Fibroblast of villous mesenchyme (primary cell): ENCODE measurements at regions not wholly inside any gene's neighbourhood (a gene's known extent, or its start where the extent isn't known, plus 50 kb on each side); places are given as distances from the start of the nearest gene placed in this dataset.

Source experiments
- DNase-seq: peaks from one replicate; pipeline ENCODE4 v3.0.0-alpha.2; 2010; ENCODE audit warnings: low read depth
- H3K4me3 ChIP-seq: 2 replicates; pipeline ENCODE4 v1.5.1; 2011; ENCODE audit warnings: low read depth, mild to moderate bottlenecking, low read length
- TF ChIP-seq, protein P1 (sequence below): IDR thresholded peaks from 2 replicates; pipeline ENCODE4 v1.5.1; 2012; ENCODE audit warnings: low read depth, mild to moderate bottlenecking, low read length; ENCODE audit not compliant: insufficient read depth

GRCh38 chr6:16961577-16961976 is 140.3 kb upstream of the STMND1 start:
- DNase-seq = no peak
- no peak overlapping the region for H3K4me3 ChIP-seq
- TF ChIP-seq, protein P1, sequence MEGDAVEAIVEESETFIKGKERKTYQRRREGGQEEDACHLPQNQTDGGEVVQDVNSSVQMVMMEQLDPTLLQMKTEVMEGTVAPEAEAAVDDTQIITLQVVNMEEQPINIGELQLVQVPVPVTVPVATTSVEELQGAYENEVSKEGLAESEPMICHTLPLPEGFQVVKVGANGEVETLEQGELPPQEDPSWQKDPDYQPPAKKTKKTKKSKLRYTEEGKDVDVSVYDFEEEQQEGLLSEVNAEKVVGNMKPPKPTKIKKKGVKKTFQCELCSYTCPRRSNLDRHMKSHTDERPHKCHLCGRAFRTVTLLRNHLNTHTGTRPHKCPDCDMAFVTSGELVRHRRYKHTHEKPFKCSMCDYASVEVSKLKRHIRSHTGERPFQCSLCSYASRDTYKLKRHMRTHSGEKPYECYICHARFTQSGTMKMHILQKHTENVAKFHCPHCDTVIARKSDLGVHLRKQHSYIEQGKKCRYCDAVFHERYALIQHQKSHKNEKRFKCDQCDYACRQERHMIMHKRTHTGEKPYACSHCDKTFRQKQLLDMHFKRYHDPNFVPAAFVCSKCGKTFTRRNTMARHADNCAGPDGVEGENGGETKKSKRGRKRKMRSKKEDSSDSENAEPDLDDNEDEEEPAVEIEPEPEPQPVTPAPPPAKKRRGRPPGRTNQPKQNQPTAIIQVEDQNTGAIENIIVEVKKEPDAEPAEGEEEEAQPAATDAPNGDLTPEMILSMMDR = no peak

DNA sequence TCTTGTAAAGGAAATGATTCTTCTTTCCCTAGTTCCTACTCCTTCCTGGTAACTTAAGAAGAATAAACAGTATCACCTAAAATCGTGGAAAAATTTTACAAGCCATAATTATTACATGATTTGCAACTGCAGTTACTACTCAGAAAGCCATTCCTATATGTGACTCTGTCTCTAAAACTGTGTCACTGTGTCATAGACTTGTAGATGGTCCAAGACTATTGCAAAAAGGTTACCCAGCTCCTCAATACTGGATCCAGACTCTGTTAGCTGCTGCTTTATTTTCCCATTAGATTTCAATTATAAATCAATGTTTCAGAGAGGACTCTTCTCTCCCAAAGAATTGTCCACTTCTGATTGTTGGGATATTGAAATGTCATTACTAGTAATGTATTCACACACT is 142.1 kb upstream of the STMND1 start:
- DNase-seq = no peak
- H3K4me3 ChIP-seq = no peak overlapping the region
- TF ChIP-seq, protein P1 = no peak

DNA sequence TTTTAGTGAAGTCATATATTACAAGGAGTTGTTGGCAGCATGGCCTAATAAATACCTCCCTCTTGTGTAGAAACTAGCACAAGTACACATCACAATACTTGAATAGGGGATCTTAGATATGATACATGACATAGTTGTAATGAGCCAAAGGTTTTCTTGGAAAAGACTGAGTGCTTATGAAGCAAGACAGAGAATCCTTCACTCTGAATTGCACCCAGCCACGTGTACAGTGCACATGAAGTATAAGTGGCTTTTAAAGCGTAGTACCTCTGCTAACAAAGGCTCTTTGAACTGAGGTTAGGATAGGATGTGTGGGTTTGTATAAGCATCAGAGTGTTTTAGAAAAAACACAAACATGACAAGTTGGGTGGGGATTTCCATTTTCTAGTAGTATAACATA is 145.5 kb upstream of the STMND1 start:
- DNase-seq = no peak
- no peak overlapping the region for H3K4me3 ChIP-seq
- TF ChIP-seq, protein P1 = no peak

DNA sequence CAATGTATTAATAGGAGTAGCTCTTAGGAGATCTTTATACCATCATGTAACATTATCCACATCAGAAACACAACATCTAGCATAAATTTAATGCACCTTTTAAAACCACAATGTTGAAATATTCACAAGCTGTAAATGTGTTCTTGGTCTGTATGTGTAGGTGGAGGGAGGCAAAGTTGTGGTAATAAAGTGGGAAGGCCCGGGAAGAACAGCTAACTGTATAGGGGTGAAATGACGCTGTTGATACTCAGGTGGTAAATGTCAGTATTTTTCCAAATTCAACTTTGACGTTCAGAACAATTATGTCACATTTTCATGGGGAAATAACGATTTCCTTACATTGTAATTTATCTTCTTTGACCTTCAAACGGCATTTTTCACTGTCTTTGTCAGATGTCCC is 146.0 kb upstream of the STMND1 start:
- TF ChIP-seq, protein P1 = no peak
- DNase-seq = no peak
- H3K4me3 ChIP-seq = no peak overlapping the region

DNA sequence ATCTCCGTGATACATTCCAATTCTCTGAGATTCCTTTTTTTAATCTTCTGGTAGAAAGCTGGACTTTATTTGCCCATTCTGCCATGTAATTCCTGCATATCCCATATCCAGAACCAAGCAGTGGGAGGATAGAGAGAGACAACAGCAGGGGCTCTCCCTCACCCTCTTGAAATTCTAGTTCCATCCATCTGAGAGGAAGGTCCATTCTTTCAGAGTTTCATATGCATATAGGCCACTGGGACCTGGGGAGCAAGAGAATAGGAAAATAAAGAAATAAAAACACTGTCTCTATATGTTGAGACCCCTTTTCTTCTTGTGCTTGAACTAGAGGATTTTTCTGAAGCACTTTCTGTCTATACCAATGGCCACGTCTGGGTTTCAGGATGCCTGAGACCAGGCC is 147.9 kb upstream of the STMND1 start:
- H3K4me3 ChIP-seq = no peak overlapping the region
- no peak for DNase-seq
- TF ChIP-seq, protein P1 = no peak

DNA sequence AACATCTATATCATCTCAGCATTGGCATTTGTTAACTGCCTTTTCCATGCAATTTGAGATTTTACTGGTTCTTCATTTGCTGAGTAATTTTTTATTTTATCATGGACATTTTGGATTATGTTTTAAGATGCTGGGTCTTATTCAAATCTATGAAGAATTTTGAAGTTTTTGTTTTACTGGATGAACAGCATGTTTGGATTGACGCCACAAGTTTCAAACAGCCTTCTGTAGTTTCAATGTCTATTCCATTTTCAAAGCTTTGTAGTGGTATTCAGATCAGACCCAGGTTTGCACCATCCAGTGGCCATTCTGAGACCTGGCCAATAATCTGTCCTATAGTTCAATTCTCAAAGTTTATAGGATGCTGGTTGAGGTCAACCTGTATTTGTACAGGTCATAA is 148.4 kb upstream of the STMND1 start:
- TF ChIP-seq, protein P1 = no peak
- no peak overlapping the region for H3K4me3 ChIP-seq
- no peak for DNase-seq

GRCh38 chr6:16950825-16951495 is 150.9 kb upstream of the STMND1 start:
- no peak overlapping the region for H3K4me3 ChIP-seq
- no peak for DNase-seq
- TF ChIP-seq, protein P1 = no peak
